ENCODE measurements at regions not wholly inside any gene's neighbourhood (a gene's known extent, or its start where the extent isn't known, plus 50 kb on each side); places are given as distances from the start of the nearest gene placed in this dataset.

DNA sequence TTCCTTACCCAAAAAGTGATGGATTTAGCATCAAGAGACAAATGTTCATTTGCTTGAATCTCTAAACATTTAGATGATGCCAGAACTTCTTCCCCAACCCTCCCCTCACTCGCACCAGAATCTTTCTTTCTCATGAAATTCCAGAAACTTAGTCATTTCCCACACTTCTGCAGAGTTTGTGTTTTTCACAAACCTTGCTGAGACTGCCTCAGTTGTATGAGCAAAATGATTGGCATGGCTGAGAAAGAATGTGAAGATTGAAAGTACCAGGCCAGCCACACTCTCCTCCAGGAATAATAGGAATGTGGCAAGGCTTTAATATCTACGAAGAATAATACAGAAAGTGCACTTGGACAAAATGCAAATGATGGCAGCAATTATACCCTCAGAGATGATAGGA lies 428.3 kb upstream of the CDH6 start:
- TF ChIP-seq, protein P1, sequence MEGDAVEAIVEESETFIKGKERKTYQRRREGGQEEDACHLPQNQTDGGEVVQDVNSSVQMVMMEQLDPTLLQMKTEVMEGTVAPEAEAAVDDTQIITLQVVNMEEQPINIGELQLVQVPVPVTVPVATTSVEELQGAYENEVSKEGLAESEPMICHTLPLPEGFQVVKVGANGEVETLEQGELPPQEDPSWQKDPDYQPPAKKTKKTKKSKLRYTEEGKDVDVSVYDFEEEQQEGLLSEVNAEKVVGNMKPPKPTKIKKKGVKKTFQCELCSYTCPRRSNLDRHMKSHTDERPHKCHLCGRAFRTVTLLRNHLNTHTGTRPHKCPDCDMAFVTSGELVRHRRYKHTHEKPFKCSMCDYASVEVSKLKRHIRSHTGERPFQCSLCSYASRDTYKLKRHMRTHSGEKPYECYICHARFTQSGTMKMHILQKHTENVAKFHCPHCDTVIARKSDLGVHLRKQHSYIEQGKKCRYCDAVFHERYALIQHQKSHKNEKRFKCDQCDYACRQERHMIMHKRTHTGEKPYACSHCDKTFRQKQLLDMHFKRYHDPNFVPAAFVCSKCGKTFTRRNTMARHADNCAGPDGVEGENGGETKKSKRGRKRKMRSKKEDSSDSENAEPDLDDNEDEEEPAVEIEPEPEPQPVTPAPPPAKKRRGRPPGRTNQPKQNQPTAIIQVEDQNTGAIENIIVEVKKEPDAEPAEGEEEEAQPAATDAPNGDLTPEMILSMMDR (conservative IDR thresholded peaks at IDR 0.05; ENCODE audit: low read depth in 2 of 2) = no peak
- no peak for TF ChIP-seq EZH2 (IDR thresholded peaks at IDR 0.05; ENCODE audit: low read depth, unreplicated experiment)
- TF ChIP-seq EZH2phosphoT487 (IDR thresholded peaks at IDR 0.05; ENCODE audit: unreplicated experiment) = no peak
- TF ChIP-seq, protein P2, sequence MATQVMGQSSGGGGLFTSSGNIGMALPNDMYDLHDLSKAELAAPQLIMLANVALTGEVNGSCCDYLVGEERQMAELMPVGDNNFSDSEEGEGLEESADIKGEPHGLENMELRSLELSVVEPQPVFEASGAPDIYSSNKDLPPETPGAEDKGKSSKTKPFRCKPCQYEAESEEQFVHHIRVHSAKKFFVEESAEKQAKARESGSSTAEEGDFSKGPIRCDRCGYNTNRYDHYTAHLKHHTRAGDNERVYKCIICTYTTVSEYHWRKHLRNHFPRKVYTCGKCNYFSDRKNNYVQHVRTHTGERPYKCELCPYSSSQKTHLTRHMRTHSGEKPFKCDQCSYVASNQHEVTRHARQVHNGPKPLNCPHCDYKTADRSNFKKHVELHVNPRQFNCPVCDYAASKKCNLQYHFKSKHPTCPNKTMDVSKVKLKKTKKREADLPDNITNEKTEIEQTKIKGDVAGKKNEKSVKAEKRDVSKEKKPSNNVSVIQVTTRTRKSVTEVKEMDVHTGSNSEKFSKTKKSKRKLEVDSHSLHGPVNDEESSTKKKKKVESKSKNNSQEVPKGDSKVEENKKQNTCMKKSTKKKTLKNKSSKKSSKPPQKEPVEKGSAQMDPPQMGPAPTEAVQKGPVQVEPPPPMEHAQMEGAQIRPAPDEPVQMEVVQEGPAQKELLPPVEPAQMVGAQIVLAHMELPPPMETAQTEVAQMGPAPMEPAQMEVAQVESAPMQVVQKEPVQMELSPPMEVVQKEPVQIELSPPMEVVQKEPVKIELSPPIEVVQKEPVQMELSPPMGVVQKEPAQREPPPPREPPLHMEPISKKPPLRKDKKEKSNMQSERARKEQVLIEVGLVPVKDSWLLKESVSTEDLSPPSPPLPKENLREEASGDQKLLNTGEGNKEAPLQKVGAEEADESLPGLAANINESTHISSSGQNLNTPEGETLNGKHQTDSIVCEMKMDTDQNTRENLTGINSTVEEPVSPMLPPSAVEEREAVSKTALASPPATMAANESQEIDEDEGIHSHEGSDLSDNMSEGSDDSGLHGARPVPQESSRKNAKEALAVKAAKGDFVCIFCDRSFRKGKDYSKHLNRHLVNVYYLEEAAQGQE (IDR thresholded peaks at IDR 0.05; ENCODE audit: unreplicated experiment) = no peak
- no peak for TF ChIP-seq CREB1 (CRISPR knock-in tag; IDR thresholded peaks at IDR 0.05; ENCODE audit: low read depth)
- TF ChIP-seq JUNB (IDR thresholded peaks at IDR 0.05; ENCODE audit: unreplicated experiment) = no peak
- no peak for TF ChIP-seq ZNF331 (CRISPR knock-in tag; IDR thresholded peaks at IDR 0.05; ENCODE audit: low read depth)
- TF ChIP-seq POLR2AphosphoS5 (IDR thresholded peaks at IDR 0.05; ENCODE audit: low read depth) = no peak
- TF ChIP-seq STAT1 (IDR thresholded peaks at IDR 0.05; ENCODE audit: unreplicated experiment) = no peak

Data from GM23338 (cell line).